IMR-90 (cell line): ENCODE measurements at regions not wholly inside any gene's neighbourhood (a gene's known extent, or its start where the extent isn't known, plus 50 kb on each side); places are given as distances from the start of the nearest gene placed in this dataset.

ENCODE experiments used
- BHLHE40 ChIP-seq: fragments of 150-350 bp; IDR thresholded peaks from 2 replicates; pipeline ENCODE4 v1.6.1; 2016; ENCODE audit warnings: mild to moderate bottlenecking, low read depth, low read length
- CEBPB ChIP-seq: IDR thresholded peaks from 2 replicates; pipeline ENCODE4 v1.6.1; 2012; ENCODE audit warnings: low read depth, low read length, improper control_type of control experiment
- CHD1 ChIP-seq: IDR thresholded peaks from 2 replicates; pipeline ENCODE4 v1.6.1; 2012; ENCODE audit warnings: low read depth, low read length, improper control_type of control experiment
- CTCF ChIP-seq: conservative IDR thresholded peaks from 2 replicates; pipeline ENCODE4 v1.5.1; 2012; ENCODE audit warnings: mild to moderate bottlenecking, low read depth, low read length, improper control_type of control experiment
- MAZ ChIP-seq: IDR thresholded peaks from 2 replicates; pipeline ENCODE4 v1.6.1; 2012; ENCODE audit warnings: low read depth, mild to moderate bottlenecking, low read length, improper control_type of control experiment, moderate library complexity, borderline replicate concordance
- POLR2A ChIP-seq: IDR thresholded peaks from 2 replicates; pipeline ENCODE4 v1.6.1; 2012; ENCODE audit warnings: mild to moderate bottlenecking, low read depth, low read length
- RAD21 ChIP-seq: IDR thresholded peaks from 2 replicates; pipeline ENCODE4 v1.6.1; 2012; ENCODE audit warnings: low read length, improper control_type of control experiment
- RCOR1 ChIP-seq: IDR thresholded peaks from 2 replicates; pipeline ENCODE4 v1.6.1; 2012; ENCODE audit warnings: mild to moderate bottlenecking, low read length, improper control_type of control experiment; ENCODE audit not compliant: insufficient replicate concordance
- RFX5 ChIP-seq: IDR thresholded peaks from 2 replicates; pipeline ENCODE4 v1.8.0; 2012; ENCODE audit warnings: low read depth, mild to moderate bottlenecking, low read length, moderate library complexity
- USF2 ChIP-seq: fragments of 150-350 bp; IDR thresholded peaks from 2 replicates; pipeline ENCODE4 v1.6.1; 2017; ENCODE audit warnings: mild to moderate bottlenecking, antibody characterized with exemption, low read length, low read depth

GRCh38 chr12:127308148-127308547, 958.8 kb upstream of the TMEM132C start:
- TF ChIP-seq CTCF = no peak
- TF ChIP-seq RAD21 = no peak
- TF ChIP-seq CEBPB = no peak
- TF ChIP-seq USF2 = no peak
- no peak for TF ChIP-seq CHD1
- no peak for TF ChIP-seq BHLHE40
- no peak for TF ChIP-seq RCOR1
- TF ChIP-seq POLR2A = no peak
- TF ChIP-seq MAZ = no peak
- no peak for TF ChIP-seq RFX5
